NOMO-1 treated with DMSO at 0.1 percent for 48 hours (cell line): ENCODE measurements at regions not wholly inside any gene's neighbourhood (a gene's known extent, or its start where the extent isn't known, plus 50 kb on each side); places are given as distances from the start of the nearest gene placed in this dataset.

Experiments
- DNase-seq: peaks from one replicate; lab custom pipeline; 2025; ENCODE audit not compliant: unreplicated experiment; lab: John Stamatoyannopoulos, UW

GRCh38 chr11:129324533-129325175 lies 51.0 kb upstream of the BARX2 start:
- DNase-seq: no peak

DNA sequence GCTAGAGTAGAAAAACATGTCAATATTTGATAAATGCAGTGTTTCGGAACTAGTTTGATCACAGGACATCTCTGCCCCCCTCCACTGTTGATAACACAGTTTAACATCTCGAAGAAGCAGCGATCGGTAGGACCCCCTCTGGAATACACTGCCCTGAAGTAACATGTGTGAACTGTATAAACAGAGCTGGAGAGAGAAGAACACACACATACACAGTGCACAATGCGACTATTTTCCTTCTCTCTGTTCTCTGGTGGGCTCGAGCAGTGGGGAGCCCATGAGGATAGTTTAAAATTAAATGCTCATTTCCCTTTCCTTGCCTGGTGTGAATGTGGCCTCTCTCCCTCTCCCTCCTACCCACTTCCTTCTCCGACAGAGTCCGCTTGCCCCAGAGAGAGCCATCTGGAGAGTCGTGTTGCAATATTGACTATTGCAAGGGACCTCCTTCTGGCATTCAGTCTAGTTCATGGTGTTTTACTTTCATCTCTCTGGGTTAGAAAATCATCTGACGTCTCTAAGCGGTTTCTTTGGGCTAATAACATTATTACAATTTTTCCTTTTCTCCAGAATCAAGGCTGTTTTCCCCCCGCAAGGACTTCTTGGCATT lies 51.6 kb upstream of the BARX2 start:
- peak; percentile 95 for DNase-seq

GRCh38 chr11:129322941-129323340 lies 52.7 kb upstream of the BARX2 start:
- DNase-seq: no peak

GRCh38 chr11:129321076-129321475 lies 54.6 kb upstream of the BARX2 start:
- no peak for DNase-seq

- no peak for DNase-seq
These were observed 55.2 kb upstream of the BARX2 start for GRCh38 chr11:129320494-129320893.

DNA sequence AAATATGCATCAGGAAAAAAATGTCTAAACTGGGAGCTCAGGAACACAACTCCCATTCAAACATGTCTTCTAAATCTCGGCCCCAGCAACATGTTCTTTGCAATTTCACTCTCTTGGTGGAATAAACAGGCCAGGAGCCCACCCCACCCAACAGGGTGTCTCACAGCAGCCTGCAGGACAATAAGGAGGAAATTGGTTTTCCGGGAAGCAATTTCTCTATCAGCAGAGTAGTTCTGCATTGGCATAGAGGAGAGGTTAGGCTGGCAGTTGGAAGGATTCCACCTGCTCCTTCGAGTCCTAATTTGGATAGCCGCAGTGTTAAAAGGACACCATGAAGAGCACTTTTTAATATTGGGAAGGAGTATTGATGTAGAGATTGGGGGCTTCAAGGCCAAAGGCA lies 55.9 kb upstream of the BARX2 start:
- no peak for DNase-seq

GRCh38 chr11:129319201-129319600 lies 56.4 kb upstream of the BARX2 start:
- DNase-seq: no peak

DNA sequence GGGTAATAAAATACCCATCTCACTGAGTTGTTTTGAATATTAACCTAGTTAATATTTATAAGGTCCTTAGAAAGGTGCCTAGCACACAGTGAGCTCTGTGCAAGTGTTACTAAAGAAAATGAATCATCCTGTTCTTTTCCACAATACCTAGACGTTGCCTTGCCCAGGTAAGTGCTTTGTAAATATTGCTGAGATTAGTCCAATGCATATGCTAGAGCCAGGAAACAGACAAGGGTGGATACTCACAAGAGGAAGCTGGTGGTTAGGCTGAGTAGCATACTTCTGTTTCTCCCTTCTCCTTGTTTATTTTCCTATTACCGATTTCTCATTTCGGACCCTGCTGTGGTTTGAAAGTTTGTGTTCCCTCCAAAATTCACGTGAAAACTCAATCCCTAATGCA lies 58.1 kb upstream of the BARX2 start:
- peak; percentile 45 for DNase-seq

DNA sequence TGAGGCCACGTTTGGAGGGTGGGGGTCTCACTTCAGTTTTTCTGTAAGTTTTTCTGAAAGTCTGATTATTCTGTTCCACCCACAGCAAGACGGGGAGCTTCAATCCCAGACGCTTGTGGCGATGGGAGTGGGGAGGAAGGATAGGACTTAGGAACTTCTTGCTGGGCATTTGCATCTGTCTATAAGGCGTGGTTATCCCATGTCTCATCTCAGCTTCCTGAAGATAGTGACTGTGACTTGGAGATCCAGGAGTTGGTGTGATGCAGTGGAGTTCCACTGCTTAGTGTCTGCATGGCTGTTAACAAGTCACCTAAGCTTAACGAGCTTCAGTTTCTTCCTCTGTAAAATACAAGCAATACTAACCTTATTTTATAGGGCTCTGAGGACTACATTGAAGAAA lies 58.9 kb upstream of the BARX2 start:
- DNase-seq: no peak

DNA sequence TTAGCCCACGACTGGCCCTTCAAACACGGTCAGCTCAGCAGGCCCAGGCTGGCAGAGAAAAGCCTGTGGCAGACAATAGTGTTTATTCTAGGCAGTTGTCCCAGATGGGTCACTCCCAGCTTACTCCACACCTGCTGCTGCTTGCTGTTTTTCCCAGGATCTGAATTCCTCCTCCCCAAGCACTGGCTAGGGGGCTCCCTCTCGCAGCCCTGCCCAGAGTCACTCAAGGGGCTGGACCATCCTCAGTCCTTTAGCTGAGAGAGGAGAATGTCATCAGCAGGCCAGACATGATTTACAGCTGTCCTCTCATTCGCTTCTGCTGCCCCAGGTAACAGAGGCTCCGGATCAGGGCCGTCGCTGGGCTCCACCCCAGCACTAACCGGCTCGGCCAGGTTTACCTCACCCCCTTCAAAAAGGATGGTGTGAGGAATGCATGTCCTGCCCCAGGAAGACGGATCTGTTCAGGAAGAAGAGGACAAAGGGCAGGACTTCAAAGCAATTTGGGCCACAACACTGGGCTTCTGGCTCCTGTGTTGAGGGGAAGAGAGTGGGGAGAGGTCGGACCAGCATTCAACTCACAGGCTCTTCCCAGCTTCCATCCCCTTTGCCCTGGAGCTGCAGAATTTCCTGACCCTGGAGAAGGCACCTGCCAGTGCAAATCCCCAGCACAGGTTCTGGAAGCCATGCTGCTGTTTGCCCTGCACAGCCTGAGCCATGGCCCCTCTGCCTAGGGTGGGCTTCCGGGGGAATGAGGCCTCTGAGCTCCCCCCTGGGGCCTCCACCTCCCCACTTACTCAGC lies 59.7 kb upstream of the BARX2 start:
- no peak for DNase-seq

- DNase-seq: peak; percentile 90
These were observed 61.3 kb upstream of the BARX2 start for GRCh38 chr11:129314371-129314770.

- DNase-seq: no peak
These were observed 61.9 kb upstream of the BARX2 start for GRCh38 chr11:129313541-129314297.

GRCh38 chr11:129312730-129313503 lies 62.7 kb upstream of the BARX2 start:
- DNase-seq: no peak

- no peak for DNase-seq
These were observed 67.3 kb upstream of the BARX2 start for GRCh38 chr11:129308241-129308865.

DNA sequence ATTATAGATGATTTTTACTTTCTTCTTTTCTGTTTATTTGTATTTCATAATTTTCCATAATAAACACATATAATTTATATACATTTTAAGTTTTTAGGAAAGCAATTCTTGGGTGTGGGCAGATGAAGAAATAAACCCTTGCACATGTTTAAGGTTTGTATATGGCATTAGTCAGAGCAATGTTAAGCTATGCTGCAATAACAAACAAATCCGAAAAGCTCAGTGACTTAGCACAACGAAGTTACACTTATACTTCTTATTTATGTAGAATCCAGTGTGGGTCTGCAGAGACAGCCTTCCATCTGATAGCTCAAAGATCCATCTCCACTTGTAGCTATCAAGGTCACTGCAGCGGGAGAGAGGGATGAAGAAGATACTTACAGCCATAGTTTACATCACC lies 68.5 kb upstream of the BARX2 start:
- no peak for DNase-seq

GRCh38 chr11:129302386-129303101 lies 73.1 kb upstream of the BARX2 start:
- no peak for DNase-seq

- no peak for DNase-seq
These were observed 75.5 kb upstream of the BARX2 start for GRCh38 chr11:129300099-129300498.

GRCh38 chr11:129298988-129299387 lies 76.7 kb upstream of the BARX2 start:
- DNase-seq: no peak

DNA sequence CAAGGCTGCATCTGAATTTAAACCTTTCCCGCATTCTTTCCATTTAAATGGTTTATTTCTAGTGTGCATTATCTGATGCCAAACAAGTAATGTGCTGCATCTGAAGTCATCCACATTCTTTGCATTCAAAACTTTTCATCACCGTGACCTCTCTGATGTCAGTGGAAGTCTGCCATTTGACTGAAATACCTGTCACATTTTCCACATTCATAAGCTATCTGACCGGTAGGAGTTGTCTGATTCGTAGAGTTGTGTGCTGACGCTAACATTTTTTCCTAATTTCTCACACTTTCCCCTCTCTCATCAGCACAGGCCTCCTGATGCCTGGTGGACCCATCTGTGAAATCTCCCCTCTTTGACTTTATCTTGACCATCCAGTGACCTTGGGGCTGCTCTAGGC lies 79.9 kb upstream of the BARX2 start:
- no peak for DNase-seq

GRCh38 chr11:129292771-129293170 lies 82.9 kb upstream of the BARX2 start:
- DNase-seq: no peak
